Liver (tissue), 8 donors: ENCODE measurements at regions not wholly inside any gene's neighbourhood (a gene's known extent, or its start where the extent isn't known, plus 50 kb on each side); places are given as distances from the start of the nearest gene placed in this dataset.

Experiments used
- DNase-seq: peaks from one replicate; pipeline ENCODE4 v3.0.0-alpha.2; 2017; ENCODE audit warnings: low spot score
- H3K27ac ChIP-seq, 2 donors: one replicate each; pipeline ENCODE4 v1.7.0; 2013; ENCODE audit warnings: inconsistent platforms in 2 of 2, low read length in 2 of 2, control low read depth in 1 of 2, low read depth in 1 of 2, mild to moderate bottlenecking in 1 of 2
- H3K27me3 ChIP-seq, 4 donors: one replicate each; pipeline versions ENCODE4 v1.6.1 to v1.7.0; 2013; ENCODE audit warnings: low read length in 3 of 4, inconsistent platforms in 1 of 4, mild to moderate bottlenecking in 1 of 4, moderate library complexity in 1 of 4; ENCODE audit not compliant: control insufficient read depth in 4 of 4, insufficient read depth in 4 of 4
- H3K36me3 ChIP-seq, 4 donors: one replicate each; pipeline versions ENCODE4 v1.6.1 to v1.7.0; 2013; ENCODE audit warnings: low read length in 3 of 4, mild to moderate bottlenecking in 3 of 4, low read depth in 1 of 4, moderate library complexity in 1 of 4; ENCODE audit not compliant: control insufficient read depth in 4 of 4, insufficient read depth in 3 of 4
- H3K4me1 ChIP-seq, 4 donors: one replicate each; pipeline versions ENCODE4 v1.6.1 to v1.7.0; 2013; ENCODE audit warnings: low read length in 3 of 4, mild to moderate bottlenecking in 3 of 4, moderate library complexity in 1 of 4; ENCODE audit not compliant: control insufficient read depth in 4 of 4, insufficient read depth in 4 of 4
- H3K4me3 ChIP-seq, 3 donors: one replicate each; pipeline versions ENCODE4 v1.6.1 to v1.7.0; 2013; ENCODE audit warnings: low read length in 3 of 3, control low read depth in 1 of 3, low read depth in 1 of 3, mild to moderate bottlenecking in 1 of 3
- H3K9ac ChIP-seq, 2 donors: one replicate each; pipeline ENCODE4 v1.7.0; 2013; ENCODE audit warnings: low read length in 2 of 2, mild to moderate bottlenecking in 2 of 2, moderate library complexity in 2 of 2, control low read depth in 1 of 2, low read depth in 1 of 2
- H3K9me3 ChIP-seq, 4 donors: one replicate each; pipeline versions ENCODE4 v1.6.1 to v1.7.0; 2013; ENCODE audit warnings: low read length in 3 of 4; ENCODE audit not compliant: control insufficient read depth in 4 of 4
- FOXA1 ChIP-seq: IDR thresholded peaks from 2 replicates; pipeline ENCODE4 v1.6.1; 2016; ENCODE audit warnings: antibody characterized with exemption
- FOXA2 ChIP-seq: IDR thresholded peaks from 2 replicates; pipeline ENCODE4 v1.6.1; 2016; ENCODE audit warnings: antibody characterized with exemption
- GABPA ChIP-seq, 2 donors: IDR thresholded peaks in 1 of 2; conservative IDR thresholded peaks in 1 of 2; 2 replicates each; pipeline ENCODE4 v1.6.1; 2016; ENCODE audit warnings: antibody characterized with exemption in 2 of 2, mild to moderate bottlenecking in 1 of 2, moderate library complexity in 1 of 2
- JUND ChIP-seq, 2 donors: IDR thresholded peaks; 2 replicates each; pipeline ENCODE4 v1.6.1; 2016; ENCODE audit warnings: antibody characterized with exemption in 2 of 2
- RAD21 ChIP-seq, 2 donors: IDR thresholded peaks; 2 replicates each; pipeline ENCODE4 v1.6.1; 2016; ENCODE audit warnings: antibody characterized with exemption in 2 of 2, mild to moderate bottlenecking in 2 of 2
- TAF1 ChIP-seq: conservative IDR thresholded peaks from 2 replicates; pipeline ENCODE4 v1.6.1; 2016; ENCODE audit warnings: antibody characterized with exemption, mild to moderate bottlenecking
- YY1 ChIP-seq: IDR thresholded peaks from 2 replicates; pipeline ENCODE4 v1.6.1; 2016; ENCODE audit warnings: antibody characterized with exemption, mild to moderate bottlenecking
- WGBS: extraction: QIAGEN DNeasy Blood & Tissue Kit; methylation state at CpG from one replicate; pipeline ENCODE4 v1.1.7; 2013; 5-methylcytosine and 5-hydroxymethylcytosine counted together
- TF ChIP-seq, protein P1 (sequence below): fragments of 150-350 bp; IDR thresholded peaks from 2 replicates; pipeline ENCODE4 v1.5.1; 2017; ENCODE audit warnings: improper control_type of control experiment, low read depth, low read length; ENCODE audit not compliant: missing input control
- TF ChIP-seq, protein P2 (sequence below): IDR thresholded peaks from 2 replicates; pipeline ENCODE4 v1.6.1; 2016; ENCODE audit warnings: antibody characterized with exemption
- TF ChIP-seq, protein P3 (sequence below): IDR thresholded peaks from 2 replicates; pipeline ENCODE4 v1.6.1; 2016; ENCODE audit warnings: antibody characterized with exemption
- TF ChIP-seq, protein P4 (sequence below): IDR thresholded peaks from 2 replicates; pipeline ENCODE4 v1.6.1; 2016; ENCODE audit warnings: antibody characterized with exemption
- donor health status: healthy.
- donor health status: healthy.
- donor health status: healthy.
- donor health status: healthy.
- donor health status: healthy.

DNA sequence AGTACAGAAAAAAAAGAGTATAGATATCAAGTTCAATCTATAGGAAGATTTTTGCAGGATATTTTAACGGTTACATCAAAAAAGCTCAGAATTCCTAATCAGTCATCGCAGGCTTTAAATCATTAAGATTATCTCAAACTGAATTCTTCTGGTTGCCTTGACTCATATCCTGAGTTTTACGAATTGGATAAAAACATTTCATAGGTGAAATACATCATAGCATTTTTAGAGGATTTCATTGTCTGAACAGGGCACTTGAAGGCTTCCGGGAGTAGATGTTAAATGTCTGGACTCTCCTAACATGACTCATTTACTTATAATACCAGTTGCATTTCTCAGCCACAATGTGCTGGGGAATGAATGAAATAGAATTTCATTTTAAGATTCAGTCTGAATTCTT lies 2216.6 kb upstream of the RAG2 start:
- no peak overlapping the region for H3K9ac ChIP-seq
- no peak for TF ChIP-seq FOXA2
- TF ChIP-seq GABPA (IDR thresholded peaks at IDR 0.05 in 1 of 2, conservative IDR thresholded peaks at IDR 0.05 in 1 of 2) = no peak
- TF ChIP-seq TAF1 = no peak
- TF ChIP-seq, protein P1, sequence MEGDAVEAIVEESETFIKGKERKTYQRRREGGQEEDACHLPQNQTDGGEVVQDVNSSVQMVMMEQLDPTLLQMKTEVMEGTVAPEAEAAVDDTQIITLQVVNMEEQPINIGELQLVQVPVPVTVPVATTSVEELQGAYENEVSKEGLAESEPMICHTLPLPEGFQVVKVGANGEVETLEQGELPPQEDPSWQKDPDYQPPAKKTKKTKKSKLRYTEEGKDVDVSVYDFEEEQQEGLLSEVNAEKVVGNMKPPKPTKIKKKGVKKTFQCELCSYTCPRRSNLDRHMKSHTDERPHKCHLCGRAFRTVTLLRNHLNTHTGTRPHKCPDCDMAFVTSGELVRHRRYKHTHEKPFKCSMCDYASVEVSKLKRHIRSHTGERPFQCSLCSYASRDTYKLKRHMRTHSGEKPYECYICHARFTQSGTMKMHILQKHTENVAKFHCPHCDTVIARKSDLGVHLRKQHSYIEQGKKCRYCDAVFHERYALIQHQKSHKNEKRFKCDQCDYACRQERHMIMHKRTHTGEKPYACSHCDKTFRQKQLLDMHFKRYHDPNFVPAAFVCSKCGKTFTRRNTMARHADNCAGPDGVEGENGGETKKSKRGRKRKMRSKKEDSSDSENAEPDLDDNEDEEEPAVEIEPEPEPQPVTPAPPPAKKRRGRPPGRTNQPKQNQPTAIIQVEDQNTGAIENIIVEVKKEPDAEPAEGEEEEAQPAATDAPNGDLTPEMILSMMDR = no peak
- TF ChIP-seq YY1 = no peak
- TF ChIP-seq, protein P2, sequence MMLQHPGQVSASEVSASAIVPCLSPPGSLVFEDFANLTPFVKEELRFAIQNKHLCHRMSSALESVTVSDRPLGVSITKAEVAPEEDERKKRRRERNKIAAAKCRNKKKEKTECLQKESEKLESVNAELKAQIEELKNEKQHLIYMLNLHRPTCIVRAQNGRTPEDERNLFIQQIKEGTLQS = no peak
- TF ChIP-seq JUND (IDR thresholded peaks at IDR 0.05) = no peak
- TF ChIP-seq, protein P3, sequence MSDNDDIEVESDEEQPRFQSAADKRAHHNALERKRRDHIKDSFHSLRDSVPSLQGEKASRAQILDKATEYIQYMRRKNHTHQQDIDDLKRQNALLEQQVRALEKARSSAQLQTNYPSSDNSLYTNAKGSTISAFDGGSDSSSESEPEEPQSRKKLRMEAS = no peak
- TF ChIP-seq FOXA1 = no peak
- TF ChIP-seq RAD21 (IDR thresholded peaks at IDR 0.05) = no peak
- no peak for DNase-seq
- 83% methylated on average over 4 of the region's 4 CpGs for WGBS
- H3K9me3 ChIP-seq = no peaks in the 10 kb centered on the region
- H3K27me3 ChIP-seq = no peaks in the 10 kb centered on the region
- no peak overlapping the region for H3K4me3 ChIP-seq
- no peak overlapping the region for H3K27ac ChIP-seq
- no peaks in the 10 kb centered on the region for H3K4me1 ChIP-seq
- H3K36me3 ChIP-seq = no peaks in the 10 kb centered on the region

DNA sequence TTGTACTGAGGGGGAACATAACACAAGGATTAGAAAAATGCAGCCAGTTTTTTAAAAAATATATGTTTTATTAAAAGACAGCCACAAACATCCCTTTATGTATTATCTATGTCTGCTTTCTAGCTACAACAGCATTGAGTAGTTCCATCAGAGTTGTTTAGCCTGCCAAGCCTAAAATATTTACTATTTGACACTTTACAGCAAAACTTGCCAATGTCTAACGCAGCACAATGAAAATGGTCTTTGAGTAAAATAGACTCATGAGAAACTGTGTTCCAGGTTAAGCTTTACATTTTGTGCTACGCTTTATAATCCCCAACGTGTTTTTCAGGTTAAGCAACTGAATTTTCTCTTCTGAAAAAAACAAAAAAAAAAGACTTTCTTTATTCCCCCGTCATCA lies 2211.5 kb upstream of the RAG2 start:
- no peak overlapping the region for H3K9ac ChIP-seq
- no peaks in the 10 kb centered on the region for H3K4me1 ChIP-seq
- no peak overlapping the region for H3K27ac ChIP-seq
- H3K4me3 ChIP-seq = no peak overlapping the region
- DNase-seq = no peak
- no peak for TF ChIP-seq TAF1
- TF ChIP-seq, protein P4, sequence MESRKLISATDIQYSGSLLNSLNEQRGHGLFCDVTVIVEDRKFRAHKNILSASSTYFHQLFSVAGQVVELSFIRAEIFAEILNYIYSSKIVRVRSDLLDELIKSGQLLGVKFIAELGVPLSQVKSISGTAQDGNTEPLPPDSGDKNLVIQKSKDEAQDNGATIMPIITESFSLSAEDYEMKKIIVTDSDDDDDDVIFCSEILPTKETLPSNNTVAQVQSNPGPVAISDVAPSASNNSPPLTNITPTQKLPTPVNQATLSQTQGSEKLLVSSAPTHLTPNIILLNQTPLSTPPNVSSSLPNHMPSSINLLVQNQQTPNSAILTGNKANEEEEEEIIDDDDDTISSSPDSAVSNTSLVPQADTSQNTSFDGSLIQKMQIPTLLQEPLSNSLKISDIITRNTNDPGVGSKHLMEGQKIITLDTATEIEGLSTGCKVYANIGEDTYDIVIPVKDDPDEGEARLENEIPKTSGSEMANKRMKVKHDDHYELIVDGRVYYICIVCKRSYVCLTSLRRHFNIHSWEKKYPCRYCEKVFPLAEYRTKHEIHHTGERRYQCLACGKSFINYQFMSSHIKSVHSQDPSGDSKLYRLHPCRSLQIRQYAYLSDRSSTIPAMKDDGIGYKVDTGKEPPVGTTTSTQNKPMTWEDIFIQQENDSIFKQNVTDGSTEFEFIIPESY = no peak
- WGBS = 71% methylated on average over 4 of the region's 4 CpGs
- no peaks in the 10 kb centered on the region for H3K27me3 ChIP-seq
- no peaks in the 10 kb centered on the region for H3K9me3 ChIP-seq
- H3K36me3 ChIP-seq = no peaks in the 10 kb centered on the region

DNA sequence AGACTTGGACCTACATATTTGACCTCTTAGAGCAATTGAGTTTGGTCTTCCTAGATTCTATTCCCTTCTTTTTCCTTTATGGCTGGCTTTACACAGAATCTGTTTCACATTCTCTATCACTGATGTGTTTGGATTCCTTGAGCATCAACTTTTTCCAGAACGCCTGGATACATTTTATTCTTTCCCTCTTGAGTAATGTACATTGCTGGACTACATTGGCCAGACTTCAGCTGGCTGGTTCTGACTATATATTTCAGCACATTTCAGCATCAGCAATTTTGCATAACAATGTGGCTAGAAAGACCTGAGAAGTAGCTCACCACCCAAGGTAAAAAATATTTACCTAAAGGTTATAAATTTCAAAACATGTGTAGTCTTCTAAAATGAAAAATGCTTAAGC lies 2198.2 kb upstream of the RAG2 start:
- Histone ChIP-seq H3K9ac (no peak overlapping the region), H3K9me3 (no peaks in the 10 kb centered on the region), H3K36me3 (no peaks in the 10 kb centered on the region), H3K27ac (no peak overlapping the region), H3K4me3 (no peak overlapping the region), H3K27me3 (peaks cover 0 to 2% (median 0%) of the 10 kb centered on the region in 4 donors), H3K4me1 (peaks cover 0 to 6% (median 0%) of the 10 kb centered on the region in 4 donors)
- 93% methylated on average over 1 of the region's 1 CpG for WGBS
- TF ChIP-seq, protein P4 = no peak
- TF ChIP-seq, protein P3 = no peak
- no peak for TF ChIP-seq RAD21 (IDR thresholded peaks at IDR 0.05)
- no peak for DNase-seq
